OCI-LY1 (cell line): ENCODE measurements at regions not wholly inside any gene's neighbourhood (a gene's known extent, or its start where the extent isn't known, plus 50 kb on each side); places are given as distances from the start of the nearest gene placed in this dataset.

ENCODE experiments used
- CTCF ChIP-seq: fragments of 200-600 bp; sonication (generic), shearing (Covaris generic); IDR thresholded peaks from 2 replicates; pipeline ENCODE4 v1.5.1; 2017; ENCODE audit warnings: mild to moderate bottlenecking, antibody characterized with exemption, low read length, moderate library complexity, mixed read lengths
- EZH2 ChIP-seq: fragments of 200-600 bp; sonication (generic), shearing (Covaris generic); IDR thresholded peaks from 2 replicates; pipeline ENCODE4 v1.8.0; 2017; ENCODE audit warnings: borderline replicate concordance, mixed run types, mild to moderate bottlenecking, antibody characterized with exemption, low read length, moderate library complexity, mixed read lengths

GRCh38 chr3:177527182-177527581, 329.9 kb upstream of the TBL1XR1 start:
- TF ChIP-seq CTCF (no peak), EZH2 (no peak)
